Stimulated activated CD8-positive, alpha-beta memory T cell treated with anti-CD3 and anti-CD28 coated beads, Interleukin-15, amount 100 ng/mL, for 48 hours (primary cell): ENCODE measurements at regions not wholly inside any gene's neighbourhood (a gene's known extent, or its start where the extent isn't known, plus 50 kb on each side); places are given as distances from the start of the nearest gene placed in this dataset.
"Not testable (repeated sequence)": the region's sequence is repeated elsewhere in the genome, so short reads cannot be mapped to it uniquely, and the experiment has no call there.

Experiments
- DNase-seq, 2 donors: peaks; one replicate each; pipeline ENCODE4 v3.0.0-alpha.2; 2020; ENCODE audit warnings: low read depth in 2 of 2

DNA sequence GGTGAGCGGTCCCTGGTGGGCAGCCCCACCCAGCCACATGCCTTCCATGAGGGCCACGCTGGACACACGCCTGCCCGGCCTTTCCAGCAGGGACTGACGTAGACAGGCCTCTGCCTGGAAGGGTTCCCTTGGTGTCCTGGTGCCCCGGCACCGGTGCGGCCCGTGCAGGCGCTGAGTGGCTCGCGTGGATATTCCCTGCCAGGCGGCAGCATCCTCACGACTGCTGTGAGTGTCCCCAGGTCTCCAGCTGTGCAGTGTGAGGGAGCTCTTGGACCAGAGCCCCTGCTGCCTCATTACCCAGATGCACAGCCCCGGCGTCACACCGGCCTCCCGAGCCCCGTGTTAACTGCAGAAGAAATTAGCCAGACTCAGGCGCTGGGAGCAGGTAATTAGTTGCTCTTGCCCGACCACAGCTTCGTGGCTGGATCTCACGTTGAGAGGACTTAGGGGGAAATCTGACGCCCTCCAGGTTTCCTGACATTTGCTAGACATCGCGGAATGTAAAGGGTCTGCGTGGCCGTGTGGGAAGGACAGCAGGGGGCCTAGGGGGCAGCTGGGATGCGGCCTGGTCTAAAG is 1196.3 kb downstream of the BRD1 start:
- DNase-seq: no peak

DNA sequence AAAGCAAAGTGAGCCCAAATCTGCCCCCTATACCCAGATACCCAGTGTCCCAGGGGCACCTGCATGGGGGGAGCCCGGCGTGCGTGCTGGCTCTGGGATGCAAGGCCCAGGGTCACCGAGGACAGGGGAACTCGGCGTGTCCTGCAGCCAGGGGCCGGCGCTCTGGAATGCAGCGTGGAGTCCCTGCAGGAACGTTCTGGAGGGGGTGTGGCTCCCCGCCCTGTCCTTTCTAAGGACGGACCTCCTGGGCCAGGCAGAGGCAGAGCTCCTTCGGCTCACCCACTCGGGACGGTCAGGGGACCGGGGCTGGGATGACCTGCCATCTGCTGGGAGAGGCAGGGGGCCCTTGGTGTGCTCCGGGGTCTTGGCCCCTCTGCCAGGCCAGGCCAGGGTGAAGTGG is 1196.8 kb downstream of the BRD1 start:
- DNase-seq: no peak

DNA sequence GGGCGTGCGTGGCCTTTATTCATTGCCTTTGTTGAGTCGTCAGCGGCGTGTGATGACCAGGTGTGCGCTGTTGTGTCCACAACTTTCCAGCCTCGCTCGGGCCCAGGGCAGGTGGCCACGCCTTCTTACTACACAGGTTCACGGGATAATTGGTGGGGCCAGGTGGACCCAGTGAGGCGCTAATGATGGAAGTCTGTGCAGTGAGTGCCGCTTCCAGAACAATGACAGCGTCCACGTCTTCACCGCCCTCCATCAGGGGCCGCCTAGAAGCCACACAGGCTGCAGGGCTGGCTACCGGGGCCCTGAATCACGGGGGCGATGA is 1197.3 kb downstream of the BRD1 start:
- DNase-seq: no peak

DNA sequence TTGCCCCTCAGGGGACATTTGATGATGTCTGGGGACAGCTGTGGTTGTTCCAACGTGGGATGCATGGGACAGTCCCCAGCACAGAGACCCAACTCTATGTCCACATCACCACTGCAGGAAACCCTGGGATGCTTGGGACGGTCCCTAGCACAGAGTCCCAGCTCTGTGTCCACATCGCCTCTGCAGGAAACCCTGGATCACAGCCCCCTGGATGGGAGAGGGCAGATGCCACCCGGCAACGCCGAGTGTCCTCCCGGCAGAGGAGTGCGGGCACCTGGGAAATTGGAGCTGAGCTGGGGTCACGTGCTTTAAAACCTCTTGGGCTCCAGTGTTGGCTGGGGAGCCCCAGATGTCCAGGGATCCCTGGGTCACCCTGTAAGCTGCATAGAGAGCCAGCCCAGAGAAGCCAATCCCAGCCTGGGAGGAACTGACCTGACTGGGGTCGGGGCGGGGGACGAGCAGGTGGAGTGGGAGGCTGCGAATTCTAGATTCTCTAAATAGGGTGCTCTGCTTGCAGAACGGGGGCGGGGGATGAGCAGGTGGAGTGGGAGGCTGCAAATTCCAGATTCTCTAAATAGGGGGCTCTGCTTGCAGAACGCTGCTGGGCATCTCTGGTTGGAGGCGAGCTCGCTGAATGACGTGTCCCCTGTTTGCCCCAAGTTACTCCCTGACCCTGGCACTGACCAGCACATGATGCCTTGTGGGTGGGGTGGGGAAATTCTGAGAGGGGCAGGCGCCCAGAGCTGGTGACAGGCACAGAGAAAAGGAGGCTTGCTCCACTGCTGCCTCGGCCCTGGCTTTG is 1197.8 kb downstream of the BRD1 start:
- no peak for DNase-seq

DNA sequence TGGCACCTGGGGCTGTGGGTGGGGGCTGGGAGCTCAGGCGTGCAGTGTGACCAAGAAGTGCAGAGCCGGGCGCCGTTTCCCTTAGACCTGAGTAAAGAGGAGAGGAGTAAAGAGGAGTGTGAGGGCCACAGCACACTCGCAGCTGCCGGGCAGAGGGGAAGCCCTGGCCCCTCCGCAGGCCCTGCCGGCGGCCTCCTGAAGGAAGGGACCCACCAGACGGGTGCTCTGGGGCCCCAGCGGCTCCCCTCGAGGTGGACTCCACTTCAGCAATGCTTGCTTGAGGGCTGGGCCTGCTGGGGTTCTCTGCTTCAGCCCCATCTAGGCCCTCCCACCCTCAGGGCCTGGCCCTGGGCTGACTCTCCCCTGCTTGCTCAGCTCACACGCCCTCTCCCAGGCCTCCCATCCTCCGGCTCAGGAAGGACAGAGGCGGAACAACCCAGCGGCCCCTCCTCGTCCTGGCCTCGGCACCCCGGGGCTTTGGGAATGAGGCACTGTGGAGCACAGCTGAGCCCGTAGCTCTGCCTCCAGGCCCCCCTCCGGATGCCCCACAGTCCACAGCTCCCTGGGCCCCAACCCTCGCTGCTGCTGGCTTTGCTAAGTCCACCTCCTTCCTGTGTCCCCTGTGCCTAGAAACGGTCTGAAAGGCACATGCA is 1198.7 kb downstream of the BRD1 start:
- no peak for DNase-seq

DNA sequence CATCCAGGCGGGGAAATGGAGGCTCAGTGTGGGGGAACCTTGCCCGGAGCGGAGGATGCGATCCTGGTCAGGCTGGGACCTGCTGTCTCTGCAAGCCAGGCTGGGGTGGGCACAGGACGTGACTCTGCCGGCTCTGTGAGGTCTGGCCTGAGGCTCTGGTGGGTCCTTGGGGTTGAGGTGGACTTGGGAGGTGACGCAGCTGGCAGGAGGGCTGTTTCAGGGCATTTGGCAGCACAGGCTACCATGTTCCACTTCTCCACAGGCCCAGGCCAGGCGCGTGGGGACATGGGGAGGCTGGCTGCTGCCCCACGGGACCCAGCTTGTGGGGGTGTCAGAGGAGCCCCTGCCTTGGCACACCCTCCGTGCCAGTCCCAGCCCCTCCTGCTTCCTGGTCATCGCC is 1199.7 kb downstream of the BRD1 start:
- no peak for DNase-seq

DNA sequence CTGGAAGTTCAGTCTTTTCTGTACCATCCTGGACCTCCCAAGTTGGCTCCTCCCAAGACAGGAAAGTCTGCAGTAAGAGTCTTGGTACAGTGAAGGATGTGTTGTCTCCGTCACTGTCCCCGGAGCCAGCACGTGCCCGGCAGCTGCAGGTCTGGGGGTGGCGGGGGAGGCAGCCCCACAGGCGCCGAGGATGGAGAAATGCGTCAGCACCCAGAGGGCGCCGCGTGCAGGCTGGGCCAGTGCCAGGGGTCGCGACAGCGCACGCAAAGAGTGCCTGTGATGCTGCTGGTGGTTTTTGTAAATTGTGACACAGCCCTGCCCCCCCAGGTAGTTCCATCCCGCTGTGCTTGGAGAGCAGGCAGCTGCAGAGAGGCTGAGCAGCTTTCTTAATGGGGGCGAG is 1200.5 kb downstream of the BRD1 start:
- DNase-seq: no peak

DNA sequence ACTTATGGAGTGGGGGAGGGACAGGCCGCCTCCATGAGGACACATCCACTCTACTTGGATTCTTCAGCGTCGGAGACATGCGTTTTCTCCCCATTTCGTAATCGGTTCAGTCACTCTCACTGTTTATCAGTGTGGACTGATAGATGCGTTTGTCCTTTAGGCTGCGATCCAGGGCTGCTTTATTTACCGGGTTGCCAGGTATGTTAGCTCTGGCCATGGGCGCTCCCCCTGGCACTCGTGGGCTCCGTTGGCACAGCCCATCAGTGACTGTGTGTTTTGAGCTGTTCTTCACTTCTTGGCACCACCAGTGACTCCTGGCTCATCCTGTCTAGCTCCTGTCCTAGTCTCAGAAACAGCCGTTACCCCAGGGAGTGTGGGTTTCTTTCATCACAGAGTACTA is 1203.3 kb downstream of the BRD1 start:
- DNase-seq: no peak

DNA sequence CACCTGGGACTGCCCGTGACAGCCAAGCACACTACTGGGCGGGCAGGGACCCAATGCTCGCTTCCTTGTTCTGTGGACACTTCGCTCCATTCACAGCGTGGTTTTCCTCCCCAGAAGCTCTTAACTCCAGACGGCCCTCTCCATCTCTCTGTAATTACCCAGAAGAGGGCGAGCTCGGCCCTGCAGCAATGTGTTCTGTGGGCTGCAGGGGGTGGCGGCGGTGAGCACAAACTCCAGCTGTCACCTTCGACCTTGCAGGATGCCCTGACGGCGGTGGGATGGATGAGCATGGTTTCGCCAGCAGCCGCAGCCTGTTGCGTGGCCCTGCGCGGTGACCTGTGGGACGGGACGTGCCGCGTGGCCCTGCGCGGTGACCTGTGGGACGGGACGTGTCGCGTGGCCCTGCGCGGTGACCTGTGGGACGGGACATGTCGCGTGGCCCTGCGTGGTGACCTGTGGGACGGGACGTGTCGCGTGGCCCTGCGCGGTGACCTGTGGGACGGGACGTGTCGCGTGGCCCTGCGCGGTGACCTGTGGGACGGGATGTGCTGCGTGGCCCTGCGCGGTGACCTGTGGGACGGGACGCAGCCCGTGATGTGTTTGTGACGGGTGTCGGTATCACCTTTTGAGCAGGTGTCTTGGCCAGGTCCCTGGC is 1204.7 kb downstream of the BRD1 start:
- DNase-seq: no peak

DNA sequence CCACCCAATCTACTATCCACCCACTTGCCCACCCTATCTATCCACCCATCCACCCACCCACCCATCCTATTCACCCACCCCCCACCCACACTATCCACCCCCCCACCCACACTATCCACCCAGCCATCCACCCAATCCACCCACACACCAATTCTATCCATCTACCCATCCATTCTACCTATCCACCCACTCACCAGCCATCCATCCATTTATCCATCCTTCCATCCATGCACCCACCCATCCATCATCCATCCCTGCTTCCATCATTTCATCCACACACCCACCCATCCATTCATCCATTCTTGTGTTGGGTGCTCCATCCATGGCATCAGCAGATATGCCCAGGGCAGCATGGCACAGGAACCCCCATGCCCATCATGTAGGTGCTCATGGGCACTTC is 1206.6 kb downstream of the BRD1 start:
- no peak for DNase-seq

DNA sequence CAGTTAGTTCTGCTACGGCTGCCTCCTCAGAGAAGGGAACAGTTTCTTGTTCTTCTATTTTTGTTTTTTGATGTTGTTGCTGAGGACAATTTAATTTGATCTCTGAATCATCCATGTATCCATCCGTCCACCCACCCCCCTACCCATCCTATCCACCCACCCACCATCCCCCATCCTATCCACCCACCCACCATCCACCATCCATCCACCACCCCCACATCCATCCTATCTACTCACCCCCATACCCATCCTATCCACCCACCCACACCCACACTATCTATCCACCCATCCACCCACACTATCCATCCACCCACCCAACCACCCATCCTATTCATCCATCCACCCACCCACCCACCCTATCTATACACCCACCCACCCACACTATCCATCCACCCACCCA is 1207.2 kb downstream of the BRD1 start:
- not testable (repeated sequence) for DNase-seq

DNA sequence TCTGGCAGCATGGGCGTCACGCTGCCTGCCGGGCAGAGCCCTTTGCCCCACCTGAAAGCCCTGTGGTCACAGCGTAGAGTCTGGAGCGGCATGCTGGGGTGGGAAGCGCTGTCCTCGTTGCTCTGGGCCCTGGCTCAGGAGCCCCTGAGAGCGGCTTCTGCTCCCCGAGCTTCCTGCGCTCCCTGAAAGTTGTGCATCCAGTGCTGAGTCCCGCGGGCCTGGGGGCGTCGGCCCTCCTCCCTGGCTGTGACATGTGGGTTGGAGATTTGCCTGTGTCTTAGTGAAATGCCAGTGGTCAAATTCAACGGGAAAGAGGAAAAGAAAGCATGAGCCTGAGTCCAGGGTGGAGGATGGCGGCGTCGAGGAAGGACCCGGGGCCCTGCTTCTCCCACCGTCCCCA is 1208.0 kb downstream of the BRD1 start:
- DNase-seq: no peak

DNA sequence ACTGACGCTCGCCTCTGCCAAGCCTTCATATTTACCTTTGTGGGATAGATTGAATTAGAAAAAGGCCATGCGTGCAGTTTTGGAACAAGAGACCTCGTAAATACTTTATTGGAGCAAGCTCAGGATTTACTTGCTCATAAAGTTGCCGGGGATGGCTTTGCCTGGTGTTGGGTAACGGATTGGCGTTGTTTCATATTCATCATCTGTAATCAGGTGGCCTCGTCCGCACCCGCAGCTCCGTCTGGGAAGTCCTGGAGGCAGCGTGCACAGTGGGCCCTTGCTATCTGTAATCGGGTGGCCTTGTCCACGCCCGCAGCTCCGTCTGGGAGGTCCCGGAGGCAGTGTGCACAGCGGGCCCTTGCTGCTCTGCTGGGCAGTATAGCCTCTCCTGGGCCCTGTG is 1209.3 kb downstream of the BRD1 start:
- no peak for DNase-seq

DNA sequence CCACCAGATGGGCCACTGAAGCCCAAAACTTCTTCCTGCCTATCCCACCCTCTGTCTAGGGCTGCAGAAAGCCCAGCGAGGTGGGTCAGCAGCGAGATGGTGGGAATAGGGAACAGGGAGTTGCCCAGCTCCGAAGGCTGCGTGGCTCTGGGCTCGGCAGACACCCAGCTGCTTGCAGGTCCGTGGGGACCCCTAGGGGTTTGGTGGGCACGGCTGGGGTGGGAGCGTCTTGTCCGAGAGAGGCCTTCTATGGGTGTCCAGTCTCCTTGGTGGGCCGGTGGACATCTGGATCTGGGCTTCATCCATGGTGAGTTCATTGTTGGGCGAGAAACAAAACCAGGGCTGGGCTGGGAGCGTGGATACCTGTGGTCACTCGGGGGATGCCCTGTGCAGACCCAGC is 1211.0 kb downstream of the BRD1 start:
- DNase-seq: no peak

DNA sequence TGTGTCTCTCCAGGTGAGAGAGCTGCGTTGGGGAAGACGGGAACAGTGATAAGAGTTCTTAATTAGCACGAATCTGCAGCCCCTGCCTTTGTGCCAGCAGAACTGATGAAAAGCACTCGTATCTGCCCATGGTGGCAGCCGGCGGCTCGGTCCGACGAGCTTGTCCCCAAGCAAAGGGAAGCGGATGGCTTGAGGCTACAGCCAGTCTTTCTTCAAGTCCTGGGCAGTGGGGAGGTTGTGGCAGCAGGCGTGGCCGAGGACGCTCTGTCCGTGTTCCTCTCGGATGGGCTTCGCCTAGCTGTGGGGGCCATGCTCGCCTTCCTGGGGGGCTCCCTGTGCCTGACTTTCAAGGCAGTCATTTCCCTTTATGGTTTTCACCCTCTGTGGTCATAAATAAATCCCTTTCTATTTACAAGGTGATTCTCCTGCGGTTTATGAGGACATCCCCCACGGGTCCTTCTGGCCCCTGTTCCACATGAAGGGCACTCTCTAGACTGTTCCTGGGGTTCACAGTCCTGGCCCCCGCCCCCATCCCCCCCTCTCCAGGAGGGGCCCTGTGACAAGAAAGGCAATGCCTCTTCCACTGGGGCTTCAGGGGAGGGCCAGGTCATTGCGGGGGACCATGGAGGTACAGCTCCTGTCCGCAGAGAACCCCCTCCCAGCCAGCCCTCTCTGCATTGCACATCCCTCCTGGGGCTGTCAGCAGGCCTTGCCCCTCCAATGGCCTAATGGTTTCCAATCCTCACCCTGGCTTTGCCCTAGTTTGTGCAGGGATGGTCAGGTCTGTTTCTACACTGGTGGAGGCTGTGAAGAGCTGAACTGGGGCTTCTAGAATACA is 1212.3 kb downstream of the BRD1 start:
- no peak for DNase-seq

DNA sequence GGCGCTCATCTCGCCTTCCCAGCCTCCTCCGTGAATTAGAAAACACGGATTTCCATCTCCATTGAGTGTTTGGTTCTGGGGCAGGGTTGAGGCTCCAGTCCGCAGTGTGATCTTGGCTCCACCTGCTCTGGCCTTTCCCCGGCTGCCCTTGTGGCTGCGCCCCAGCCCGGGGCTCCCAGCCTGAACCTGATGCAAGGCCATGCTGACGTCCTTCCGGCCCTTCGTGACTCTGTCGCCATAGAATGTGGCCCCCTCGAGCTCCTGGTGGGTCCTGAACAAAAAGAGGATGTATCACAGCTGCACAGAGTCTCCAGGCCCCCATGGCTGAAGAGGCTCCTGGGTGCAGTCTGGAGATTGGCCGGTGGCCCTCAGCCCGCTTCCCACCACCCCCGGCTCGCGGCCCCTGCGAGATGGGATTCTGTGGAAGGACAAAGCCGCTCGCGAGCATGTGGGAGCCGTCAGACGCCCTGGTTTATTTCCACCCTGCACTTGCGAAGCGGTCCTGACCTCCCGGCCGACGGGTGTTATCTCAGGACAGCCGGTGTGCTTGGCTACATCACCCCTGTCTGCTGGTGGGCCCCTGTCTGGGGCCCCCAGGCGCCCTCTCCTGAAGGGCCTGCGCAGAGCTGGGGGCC is 1214.0 kb downstream of the BRD1 start:
- no peak for DNase-seq

DNA sequence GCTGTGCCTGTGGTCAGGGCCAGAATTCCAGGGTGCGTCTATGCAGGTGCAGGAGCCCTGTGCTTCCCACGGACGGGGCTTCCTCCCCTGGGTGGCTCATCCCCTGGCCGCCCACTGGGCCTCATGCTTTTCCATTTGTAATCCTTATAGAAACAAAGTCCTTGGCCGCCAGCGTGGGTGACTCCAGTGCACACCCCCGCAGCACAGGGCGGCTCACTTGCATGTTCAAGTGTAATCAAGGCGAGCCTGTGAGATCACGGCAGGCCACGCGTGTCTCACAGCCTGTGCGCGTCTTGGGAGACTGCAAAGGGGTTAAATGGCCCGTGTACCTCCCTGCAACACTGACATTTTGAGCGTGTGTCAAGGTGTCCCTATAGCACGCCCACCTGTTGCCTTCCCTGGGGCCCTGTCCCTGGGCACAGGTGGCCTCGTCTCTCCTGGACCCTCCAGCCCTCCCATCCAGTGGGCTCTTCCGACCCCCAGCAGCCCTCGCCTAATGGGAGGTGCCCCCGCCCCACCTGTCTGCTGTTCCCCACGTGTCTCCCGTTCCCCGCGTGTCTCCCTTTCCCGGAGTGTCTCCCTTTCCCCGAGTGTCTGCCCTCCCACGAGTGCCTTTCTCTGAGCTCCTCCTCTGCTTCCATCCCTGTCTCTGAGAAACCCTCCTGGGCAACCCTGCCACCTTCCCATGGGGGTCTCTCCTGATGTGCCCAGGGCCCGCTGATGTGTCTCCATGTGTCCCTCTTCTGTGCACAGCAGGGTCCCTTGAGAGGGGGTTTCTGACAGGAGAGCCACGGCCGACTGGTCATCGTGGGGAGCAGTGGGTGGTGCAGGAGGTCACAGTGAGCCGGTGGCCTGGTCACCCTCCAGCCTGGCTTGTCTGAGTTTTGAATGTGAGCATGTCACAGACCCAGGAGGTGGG is 1215.3 kb downstream of the BRD1 start:
- no peak for DNase-seq

DNA sequence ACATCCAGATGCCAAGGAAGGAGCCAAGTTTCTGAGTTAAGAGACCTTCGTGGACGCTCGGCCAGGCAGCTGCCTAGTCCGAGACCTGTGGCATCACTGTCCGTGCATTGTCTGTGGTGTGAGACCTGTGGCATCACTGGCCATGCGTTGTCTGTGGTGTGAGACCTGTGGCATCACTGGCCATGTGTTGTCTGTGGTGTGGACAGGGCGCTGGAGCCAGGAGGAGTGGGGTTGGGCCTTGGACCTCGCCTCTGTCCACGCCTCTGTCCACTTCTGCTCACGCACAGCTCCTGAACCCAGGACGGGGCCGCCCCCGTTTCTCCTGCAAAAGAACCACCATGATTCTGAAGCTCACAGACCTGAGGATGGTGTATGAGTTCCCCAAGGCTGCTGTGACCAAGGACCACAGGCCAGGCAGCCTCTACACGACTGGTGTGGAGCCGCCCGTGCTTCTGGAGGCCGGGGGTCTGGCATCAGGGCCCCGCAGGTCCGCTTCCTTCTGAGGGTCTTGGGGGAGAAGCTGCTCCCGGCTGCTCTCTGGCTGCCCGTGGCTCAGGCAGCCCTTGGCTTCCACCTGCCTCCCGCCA is 1218.3 kb downstream of the BRD1 start:
- no peak for DNase-seq

DNA sequence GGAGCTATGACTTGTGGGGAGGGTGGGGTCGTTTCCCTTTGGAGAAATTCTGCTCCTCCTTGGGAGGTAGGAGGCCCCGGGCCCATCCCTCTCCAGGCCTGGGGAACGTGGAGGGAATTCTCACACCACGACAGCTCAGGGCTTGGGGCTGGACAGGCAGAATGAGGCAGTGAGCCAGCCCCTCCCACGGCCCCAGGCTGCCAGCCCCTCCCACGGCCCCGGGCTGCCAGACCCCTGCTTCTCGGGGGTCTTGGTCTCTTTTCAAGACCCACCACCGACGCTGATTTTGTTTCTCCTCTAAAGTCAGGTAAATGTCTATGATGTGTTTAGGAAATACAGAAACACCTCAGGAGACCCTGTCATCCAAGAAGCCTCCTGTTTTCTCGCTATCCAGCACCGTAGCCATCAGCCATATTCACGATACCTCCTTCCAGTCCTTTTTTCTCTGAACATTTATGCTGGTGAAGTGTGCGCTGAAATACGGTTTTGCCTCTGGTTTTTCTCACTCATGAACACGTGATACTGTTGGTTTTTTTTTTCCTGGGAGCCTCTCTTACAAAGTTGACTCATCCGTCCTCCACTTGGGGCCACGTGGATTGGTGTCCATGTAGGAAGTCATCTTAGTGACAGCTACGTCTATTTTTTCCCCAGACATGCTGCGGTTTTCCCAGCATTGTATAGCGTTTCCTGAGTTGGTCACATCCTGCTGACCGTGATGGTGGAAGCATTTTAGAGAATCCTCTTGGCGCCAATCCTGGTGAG is 1219.6 kb downstream of the BRD1 start:
- DNase-seq: no peak
